ENCODE measurements at regions not wholly inside any gene's neighbourhood (a gene's known extent, or its start where the extent isn't known, plus 50 kb on each side); places are given as distances from the start of the nearest gene placed in this dataset.

GRCh38 chr11:62069374-62069773 lies 54.4 kb upstream of the INCENP start:
- no peak for TF ChIP-seq CTCF (conservative IDR thresholded peaks at IDR 0.05; ENCODE audit: low read depth, low read length)
- TF ChIP-seq EZH2 (IDR thresholded peaks at IDR 0.05; ENCODE audit: borderline replicate concordance, low read depth, low read length, poor library complexity, severe bottlenecking): no peak
- no peak overlapping the region for H3K27ac ChIP-seq (ENCODE audit: low read depth, low read length, poor library complexity, severe bottlenecking)
- no peaks in the 10 kb centered on the region for H3K4me1 ChIP-seq (ENCODE audit: insufficient read depth, low read length, poor library complexity, severe bottlenecking)
- intact Hi-C loops (cut with micrococcal nuclease; ENCODE audit: unreplicated experiment): no loop called here
- no peak for DNase-seq (ENCODE audit: low spot score)
- no TSS peak for BruUV-seq (replicated peaks)
- no peaks in the 10 kb centered on the region for H3K27me3 ChIP-seq (replicated peaks; ENCODE audit: insufficient read depth, low read depth, low read length, poor library complexity)
- ChIA-PET POLR2A (ENCODE audit: low non-redundant PET) (no interaction called here), CTCF (interaction anchor here (0.6 kb wide), 1 partner anchor 20 kb away, joined by 3 read pairs; no protein-coding TSS in a partner anchor)
- H3K36me3 ChIP-seq (ENCODE audit: insufficient read depth, low read length, poor library complexity, severe bottlenecking): no peaks in the 10 kb centered on the region
- H3K4me3 ChIP-seq (ENCODE audit: low read depth, low read length, poor library complexity, severe bottlenecking): no peak overlapping the region
- H3K9me3 ChIP-seq (ENCODE audit: low read depth, low read length, poor library complexity, severe bottlenecking): no peaks in the 10 kb centered on the region

- no TSS peak for BruUV-seq (replicated peaks)
- H3K27ac ChIP-seq (ENCODE audit: low read depth, low read length, poor library complexity, severe bottlenecking): no peak overlapping the region
- ChIA-PET POLR2A (ENCODE audit: low non-redundant PET) (no interaction called here), CTCF (no interaction called here)
- TF ChIP-seq CTCF (conservative IDR thresholded peaks at IDR 0.05; ENCODE audit: low read depth, low read length) (no peak), EZH2 (IDR thresholded peaks at IDR 0.05; ENCODE audit: borderline replicate concordance, low read depth, low read length, poor library complexity, severe bottlenecking) (no peak)
- H3K4me1 ChIP-seq (ENCODE audit: insufficient read depth, low read length, poor library complexity, severe bottlenecking): no peaks in the 10 kb centered on the region
- DNase-seq (ENCODE audit: low spot score): no peak
- intact Hi-C loops (cut with micrococcal nuclease; ENCODE audit: unreplicated experiment): no loop called here
- H3K36me3 ChIP-seq (ENCODE audit: insufficient read depth, low read length, poor library complexity, severe bottlenecking): no peaks in the 10 kb centered on the region
- no peaks in the 10 kb centered on the region for H3K9me3 ChIP-seq (ENCODE audit: low read depth, low read length, poor library complexity, severe bottlenecking)
- H3K27me3 ChIP-seq (replicated peaks; ENCODE audit: insufficient read depth, low read depth, low read length, poor library complexity): no peaks in the 10 kb centered on the region
- H3K4me3 ChIP-seq (ENCODE audit: low read depth, low read length, poor library complexity, severe bottlenecking): no peak overlapping the region
Observed at GRCh38 chr11:62068730-62069129, 55.1 kb upstream of the INCENP start.

- Histone ChIP-seq H3K4me3 (ENCODE audit: low read depth, low read length, poor library complexity, severe bottlenecking) (no peak overlapping the region), H3K27ac (ENCODE audit: low read depth, low read length, poor library complexity, severe bottlenecking) (no peak overlapping the region), H3K27me3 (replicated peaks; ENCODE audit: insufficient read depth, low read depth, low read length, poor library complexity) (no peaks in the 10 kb centered on the region), H3K36me3 (ENCODE audit: insufficient read depth, low read length, poor library complexity, severe bottlenecking) (no peaks in the 10 kb centered on the region), H3K9me3 (ENCODE audit: low read depth, low read length, poor library complexity, severe bottlenecking) (no peaks in the 10 kb centered on the region), H3K4me1 (ENCODE audit: insufficient read depth, low read length, poor library complexity, severe bottlenecking) (no peaks in the 10 kb centered on the region)
- intact Hi-C loops (cut with micrococcal nuclease; ENCODE audit: unreplicated experiment): no loop called here
- POLR2A ChIA-PET (ENCODE audit: low non-redundant PET): no interaction called here
- no TSS peak for BruUV-seq (replicated peaks)
- no peak for DNase-seq (ENCODE audit: low spot score)
- TF ChIP-seq CTCF (conservative IDR thresholded peaks at IDR 0.05; ENCODE audit: low read depth, low read length): no peak
- CTCF ChIA-PET: no interaction called here
Observed at GRCh38 chr11:62067741-62068140, 56.1 kb upstream of the INCENP start.

All from A673 (cell line).